Liver (tissue), 8 donors: ENCODE measurements at regions not wholly inside any gene's neighbourhood (a gene's known extent, or its start where the extent isn't known, plus 50 kb on each side); places are given as distances from the start of the nearest gene placed in this dataset.

Experiments
- DNase-seq: peaks from one replicate; pipeline ENCODE4 v3.0.0-alpha.2; 2017; ENCODE audit warnings: low spot score
- H3K27ac ChIP-seq, 2 donors: one replicate each; pipeline ENCODE4 v1.7.0; 2013; ENCODE audit warnings: inconsistent platforms in 2 of 2, low read length in 2 of 2, control low read depth in 1 of 2, low read depth in 1 of 2, mild to moderate bottlenecking in 1 of 2
- H3K27me3 ChIP-seq, 4 donors: one replicate each; pipeline versions ENCODE4 v1.6.1 to v1.7.0; 2013; ENCODE audit warnings: low read length in 3 of 4, inconsistent platforms in 1 of 4, mild to moderate bottlenecking in 1 of 4, moderate library complexity in 1 of 4; ENCODE audit not compliant: control insufficient read depth in 4 of 4, insufficient read depth in 4 of 4
- H3K36me3 ChIP-seq, 4 donors: one replicate each; pipeline versions ENCODE4 v1.6.1 to v1.7.0; 2013; ENCODE audit warnings: low read length in 3 of 4, mild to moderate bottlenecking in 3 of 4, low read depth in 1 of 4, moderate library complexity in 1 of 4; ENCODE audit not compliant: control insufficient read depth in 4 of 4, insufficient read depth in 3 of 4
- H3K4me1 ChIP-seq, 4 donors: one replicate each; pipeline versions ENCODE4 v1.6.1 to v1.7.0; 2013; ENCODE audit warnings: low read length in 3 of 4, mild to moderate bottlenecking in 3 of 4, moderate library complexity in 1 of 4; ENCODE audit not compliant: control insufficient read depth in 4 of 4, insufficient read depth in 4 of 4
- H3K4me3 ChIP-seq, 3 donors: one replicate each; pipeline versions ENCODE4 v1.6.1 to v1.7.0; 2013; ENCODE audit warnings: low read length in 3 of 3, control low read depth in 1 of 3, low read depth in 1 of 3, mild to moderate bottlenecking in 1 of 3
- H3K9ac ChIP-seq, 2 donors: one replicate each; pipeline ENCODE4 v1.7.0; 2013; ENCODE audit warnings: low read length in 2 of 2, mild to moderate bottlenecking in 2 of 2, moderate library complexity in 2 of 2, control low read depth in 1 of 2, low read depth in 1 of 2
- H3K9me3 ChIP-seq, 4 donors: one replicate each; pipeline versions ENCODE4 v1.6.1 to v1.7.0; 2013; ENCODE audit warnings: low read length in 3 of 4; ENCODE audit not compliant: control insufficient read depth in 4 of 4
- FOXA1 ChIP-seq: IDR thresholded peaks from 2 replicates; pipeline ENCODE4 v1.6.1; 2016; ENCODE audit warnings: antibody characterized with exemption
- GABPA ChIP-seq, 2 donors: IDR thresholded peaks in 1 of 2; conservative IDR thresholded peaks in 1 of 2; 2 replicates each; pipeline ENCODE4 v1.6.1; 2016; ENCODE audit warnings: antibody characterized with exemption in 2 of 2, mild to moderate bottlenecking in 1 of 2, moderate library complexity in 1 of 2
- HNF4G ChIP-seq: IDR thresholded peaks from 2 replicates; pipeline ENCODE4 v1.6.1; 2016; ENCODE audit warnings: antibody characterized with exemption
- JUND ChIP-seq, 2 donors: IDR thresholded peaks; 2 replicates each; pipeline ENCODE4 v1.6.1; 2016; ENCODE audit warnings: antibody characterized with exemption in 2 of 2
- RAD21 ChIP-seq, 2 donors: IDR thresholded peaks; 2 replicates each; pipeline ENCODE4 v1.6.1; 2016; ENCODE audit warnings: antibody characterized with exemption in 2 of 2, mild to moderate bottlenecking in 2 of 2
- RXRA ChIP-seq, 2 donors: IDR thresholded peaks; 2 replicates each; pipeline ENCODE4 v1.6.1; 2017 to 2018; ENCODE audit warnings: antibody characterized with exemption in 2 of 2, mild to moderate bottlenecking in 1 of 2
- SP1 ChIP-seq: IDR thresholded peaks from 2 replicates; pipeline ENCODE4 v1.6.1; 2018; ENCODE audit warnings: antibody characterized with exemption, mild to moderate bottlenecking
- WGBS: extraction: QIAGEN DNeasy Blood & Tissue Kit; methylation state at CpG from one replicate; pipeline ENCODE4 v1.1.7; 2013; 5-methylcytosine and 5-hydroxymethylcytosine counted together
- TF ChIP-seq, protein P1 (sequence below): IDR thresholded peaks from 2 replicates; pipeline ENCODE4 v1.6.1; 2016; ENCODE audit warnings: antibody characterized with exemption
- TF ChIP-seq, protein P2 (sequence below): IDR thresholded peaks from 2 replicates; pipeline ENCODE4 v1.6.1; 2016; ENCODE audit warnings: antibody characterized with exemption, mild to moderate bottlenecking
- TF ChIP-seq, protein P3 (sequence below): fragments of 150-350 bp; IDR thresholded peaks from 2 replicates; pipeline ENCODE4 v1.5.1; 2017; ENCODE audit warnings: improper control_type of control experiment, low read depth, low read length; ENCODE audit not compliant: missing input control
- donor health status: healthy.
- donor health status: healthy.
- donor health status: healthy.
- donor health status: healthy.
- donor health status: healthy.

DNA sequence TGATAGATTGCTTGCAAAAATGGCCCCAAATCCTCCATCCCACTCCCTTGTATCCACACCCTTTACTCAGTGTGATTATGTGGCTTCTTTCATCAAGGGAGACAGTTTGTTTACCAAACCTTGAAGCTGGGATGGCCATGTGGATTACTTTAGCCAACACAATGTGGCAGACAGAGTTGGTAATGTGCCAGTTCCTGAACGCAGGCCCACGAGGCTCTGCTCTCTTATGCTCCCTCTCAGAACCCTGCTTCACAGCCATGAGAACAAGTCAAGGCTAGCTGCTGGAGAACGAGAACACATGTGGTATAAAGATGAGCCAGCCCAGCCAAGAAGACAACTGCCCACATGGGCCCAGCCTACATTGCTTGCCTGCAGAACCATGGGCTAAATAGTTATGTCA lies 162.3 kb downstream of the NDUFA12 start (continued):
- TF ChIP-seq GABPA (IDR thresholded peaks at IDR 0.05 in 1 of 2, conservative IDR thresholded peaks at IDR 0.05 in 1 of 2): no peak
- TF ChIP-seq JUND (IDR thresholded peaks at IDR 0.05): no peak
- no peak for TF ChIP-seq RAD21 (IDR thresholded peaks at IDR 0.05)
- TF ChIP-seq, protein P1, sequence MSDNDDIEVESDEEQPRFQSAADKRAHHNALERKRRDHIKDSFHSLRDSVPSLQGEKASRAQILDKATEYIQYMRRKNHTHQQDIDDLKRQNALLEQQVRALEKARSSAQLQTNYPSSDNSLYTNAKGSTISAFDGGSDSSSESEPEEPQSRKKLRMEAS: no peak
- TF ChIP-seq, protein P2, sequence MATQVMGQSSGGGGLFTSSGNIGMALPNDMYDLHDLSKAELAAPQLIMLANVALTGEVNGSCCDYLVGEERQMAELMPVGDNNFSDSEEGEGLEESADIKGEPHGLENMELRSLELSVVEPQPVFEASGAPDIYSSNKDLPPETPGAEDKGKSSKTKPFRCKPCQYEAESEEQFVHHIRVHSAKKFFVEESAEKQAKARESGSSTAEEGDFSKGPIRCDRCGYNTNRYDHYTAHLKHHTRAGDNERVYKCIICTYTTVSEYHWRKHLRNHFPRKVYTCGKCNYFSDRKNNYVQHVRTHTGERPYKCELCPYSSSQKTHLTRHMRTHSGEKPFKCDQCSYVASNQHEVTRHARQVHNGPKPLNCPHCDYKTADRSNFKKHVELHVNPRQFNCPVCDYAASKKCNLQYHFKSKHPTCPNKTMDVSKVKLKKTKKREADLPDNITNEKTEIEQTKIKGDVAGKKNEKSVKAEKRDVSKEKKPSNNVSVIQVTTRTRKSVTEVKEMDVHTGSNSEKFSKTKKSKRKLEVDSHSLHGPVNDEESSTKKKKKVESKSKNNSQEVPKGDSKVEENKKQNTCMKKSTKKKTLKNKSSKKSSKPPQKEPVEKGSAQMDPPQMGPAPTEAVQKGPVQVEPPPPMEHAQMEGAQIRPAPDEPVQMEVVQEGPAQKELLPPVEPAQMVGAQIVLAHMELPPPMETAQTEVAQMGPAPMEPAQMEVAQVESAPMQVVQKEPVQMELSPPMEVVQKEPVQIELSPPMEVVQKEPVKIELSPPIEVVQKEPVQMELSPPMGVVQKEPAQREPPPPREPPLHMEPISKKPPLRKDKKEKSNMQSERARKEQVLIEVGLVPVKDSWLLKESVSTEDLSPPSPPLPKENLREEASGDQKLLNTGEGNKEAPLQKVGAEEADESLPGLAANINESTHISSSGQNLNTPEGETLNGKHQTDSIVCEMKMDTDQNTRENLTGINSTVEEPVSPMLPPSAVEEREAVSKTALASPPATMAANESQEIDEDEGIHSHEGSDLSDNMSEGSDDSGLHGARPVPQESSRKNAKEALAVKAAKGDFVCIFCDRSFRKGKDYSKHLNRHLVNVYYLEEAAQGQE: no peak

DNA sequence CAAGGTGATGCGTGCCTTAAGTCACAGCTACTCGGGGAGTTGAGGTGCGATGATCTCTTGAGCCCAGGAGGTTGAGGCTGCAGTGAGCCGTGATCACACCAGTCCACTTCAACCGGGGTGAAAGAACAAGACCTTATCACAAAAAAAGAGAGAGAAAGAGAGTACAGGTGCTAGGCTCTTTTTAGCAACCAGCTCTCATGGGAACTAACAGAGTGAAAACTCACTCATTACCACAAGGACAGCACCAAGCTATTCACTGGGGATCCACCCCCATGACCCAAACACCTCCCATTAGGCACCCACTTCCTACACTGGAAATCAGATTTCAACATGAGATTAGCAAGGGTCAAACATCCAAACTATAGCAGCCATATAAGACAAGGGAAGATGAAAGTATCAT lies 164.2 kb downstream of the NDUFA12 start:
- TF ChIP-seq RXRA (IDR thresholded peaks at IDR 0.05) (no peak), FOXA1 (no peak), JUND (IDR thresholded peaks at IDR 0.05) (no peak), HNF4G (no peak), SP1 (no peak), GABPA (IDR thresholded peaks at IDR 0.05 in 1 of 2, conservative IDR thresholded peaks at IDR 0.05 in 1 of 2) (no peak)
- TF ChIP-seq, protein P3, sequence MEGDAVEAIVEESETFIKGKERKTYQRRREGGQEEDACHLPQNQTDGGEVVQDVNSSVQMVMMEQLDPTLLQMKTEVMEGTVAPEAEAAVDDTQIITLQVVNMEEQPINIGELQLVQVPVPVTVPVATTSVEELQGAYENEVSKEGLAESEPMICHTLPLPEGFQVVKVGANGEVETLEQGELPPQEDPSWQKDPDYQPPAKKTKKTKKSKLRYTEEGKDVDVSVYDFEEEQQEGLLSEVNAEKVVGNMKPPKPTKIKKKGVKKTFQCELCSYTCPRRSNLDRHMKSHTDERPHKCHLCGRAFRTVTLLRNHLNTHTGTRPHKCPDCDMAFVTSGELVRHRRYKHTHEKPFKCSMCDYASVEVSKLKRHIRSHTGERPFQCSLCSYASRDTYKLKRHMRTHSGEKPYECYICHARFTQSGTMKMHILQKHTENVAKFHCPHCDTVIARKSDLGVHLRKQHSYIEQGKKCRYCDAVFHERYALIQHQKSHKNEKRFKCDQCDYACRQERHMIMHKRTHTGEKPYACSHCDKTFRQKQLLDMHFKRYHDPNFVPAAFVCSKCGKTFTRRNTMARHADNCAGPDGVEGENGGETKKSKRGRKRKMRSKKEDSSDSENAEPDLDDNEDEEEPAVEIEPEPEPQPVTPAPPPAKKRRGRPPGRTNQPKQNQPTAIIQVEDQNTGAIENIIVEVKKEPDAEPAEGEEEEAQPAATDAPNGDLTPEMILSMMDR: no peak
- TF ChIP-seq, protein P2: no peak
- no peaks in the 10 kb centered on the region for H3K9me3 ChIP-seq
- no peak for DNase-seq
- peaks cover 0 to 3% (median 0%) of the 10 kb centered on the region in 4 donors for H3K4me1 ChIP-seq
- no peak overlapping the region for H3K4me3 ChIP-seq
- no peak overlapping the region for H3K9ac ChIP-seq
- H3K36me3 ChIP-seq: no peaks in the 10 kb centered on the region
- no peak overlapping the region for H3K27ac ChIP-seq
- H3K27me3 ChIP-seq: no peaks in the 10 kb centered on the region
- WGBS: 92% methylated on average over 5 of the region's 5 CpGs
